ENCODE measurements at regions not wholly inside any gene's neighbourhood (a gene's known extent, or its start where the extent isn't known, plus 50 kb on each side); places are given as distances from the start of the nearest gene placed in this dataset.
A peak's percentile ranks its signal among the peaks of the same experiment; 100 is the strongest.

- DNase-seq (ENCODE audit: low spot score): no peak
Observed at GRCh38 chr1:221071777-221072176, 192.5 kb downstream of the HLX start.

- DNase-seq (ENCODE audit: low spot score): no peak
Observed at GRCh38 chr1:221072214-221072613, 193.0 kb downstream of the HLX start.

- DNase-seq (ENCODE audit: low spot score): no peak
Observed at GRCh38 chr1:221074332-221074731, 195.1 kb downstream of the HLX start.

GRCh38 chr1:221075911-221076310 is 196.7 kb downstream of the HLX start:
- DNase-seq (ENCODE audit: low spot score): no peak

GRCh38 chr1:221076391-221076811 is 197.2 kb downstream of the HLX start:
- DNase-seq (ENCODE audit: low spot score): no peak

GRCh38 chr1:221078260-221078965 is 199.2 kb downstream of the HLX start:
- DNase-seq (ENCODE audit: low spot score): peak; percentile 44

GRCh38 chr1:221083902-221084301 is 204.7 kb downstream of the HLX start:
- DNase-seq (ENCODE audit: low spot score): no peak

- DNase-seq (ENCODE audit: low spot score): no peak
Observed at GRCh38 chr1:221084681-221085080, 205.4 kb downstream of the HLX start.

- no peak for DNase-seq (ENCODE audit: low spot score)
Observed at GRCh38 chr1:221085701-221086375, 206.6 kb downstream of the HLX start.

- DNase-seq (ENCODE audit: low spot score): no peak
Observed at GRCh38 chr1:221087919-221088318, 208.7 kb downstream of the HLX start.

GRCh38 chr1:221089273-221089672 is 210.0 kb downstream of the HLX start:
- DNase-seq (ENCODE audit: low spot score): peak; percentile 64

GRCh38 chr1:221089803-221090202 is 210.6 kb downstream of the HLX start:
- DNase-seq (ENCODE audit: low spot score): no peak

GRCh38 chr1:221093903-221094791 is 214.9 kb downstream of the HLX start:
- DNase-seq (ENCODE audit: low spot score): no peak

GRCh38 chr1:221097479-221098281 is 218.4 kb downstream of the HLX start:
- DNase-seq (ENCODE audit: low spot score): peak; percentile 79

- no peak for DNase-seq (ENCODE audit: low spot score)
Observed at GRCh38 chr1:221098471-221099405, 219.5 kb downstream of the HLX start.

- DNase-seq (ENCODE audit: low spot score): no peak
Observed at GRCh38 chr1:221099747-221100595, 220.7 kb downstream of the HLX start.

GRCh38 chr1:221100611-221101010 is 221.4 kb downstream of the HLX start:
- peak; percentile 48 for DNase-seq (ENCODE audit: low spot score)

- peak; percentile 76 for DNase-seq (ENCODE audit: low spot score)
Observed at GRCh38 chr1:221101807-221102605, 222.8 kb downstream of the HLX start.

GRCh38 chr1:221104596-221104995 is 225.4 kb downstream of the HLX start:
- no peak for DNase-seq (ENCODE audit: low spot score)

All from GM03348 (cell line).